Mucosa of gallbladder (tissue), 1 donor: ENCODE measurements at regions not wholly inside any gene's neighbourhood (a gene's known extent, or its start where the extent isn't known, plus 50 kb on each side); places are given as distances from the start of the nearest gene placed in this dataset.

ENCODE experiments used
- DNase-seq: peaks from one replicate; pipeline ENCODE4 v3.0.0-alpha.2; 2020; ENCODE audit warnings: low spot score
- donor health status: DM: no; HTN: no; CAD: no.

DNA sequence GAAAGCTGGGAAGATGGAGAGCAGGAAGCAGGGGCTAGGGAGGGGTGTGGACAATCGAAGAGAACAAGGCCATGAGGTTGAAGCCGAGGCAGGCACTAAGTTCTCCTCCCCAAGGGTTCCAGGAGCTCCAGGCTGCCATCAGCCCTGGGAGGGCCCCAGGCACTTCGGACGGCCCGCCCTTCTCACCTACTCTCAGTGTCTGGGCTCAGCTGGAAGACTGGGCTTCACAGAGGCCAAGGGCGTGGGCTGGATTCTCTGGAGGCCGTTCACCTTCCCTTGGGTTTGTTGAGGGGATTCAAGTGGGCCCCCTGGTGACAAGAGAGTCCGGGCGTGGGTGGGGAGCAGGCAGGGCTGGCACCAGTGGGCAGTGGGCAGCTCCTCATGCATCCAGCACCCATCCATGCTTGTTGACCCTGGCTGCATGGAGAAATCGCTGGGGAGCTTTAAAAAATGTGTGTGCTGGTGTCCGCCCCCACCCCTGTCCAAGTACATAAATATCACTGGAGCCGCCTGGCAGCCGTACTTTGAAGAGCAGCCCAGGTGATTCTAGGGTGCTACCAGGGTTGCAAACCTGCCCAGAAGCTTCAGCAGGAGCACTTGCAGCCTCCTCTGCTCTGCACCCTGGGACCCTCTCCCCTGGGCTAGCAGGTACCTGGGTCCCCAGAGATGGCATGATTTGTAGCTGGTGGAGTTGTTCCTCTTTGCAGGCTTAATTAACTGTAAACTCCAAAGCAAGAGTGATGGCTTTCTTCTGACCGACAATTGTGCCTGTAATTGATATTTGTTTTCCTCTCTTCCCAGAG lies 74.3 kb downstream of the RTL6 start:
- no peak for DNase-seq

- DNase-seq: peak; percentile 47
These were observed 75.2 kb downstream of the RTL6 start for GRCh38 chr22:44422746-44423380.

DNA sequence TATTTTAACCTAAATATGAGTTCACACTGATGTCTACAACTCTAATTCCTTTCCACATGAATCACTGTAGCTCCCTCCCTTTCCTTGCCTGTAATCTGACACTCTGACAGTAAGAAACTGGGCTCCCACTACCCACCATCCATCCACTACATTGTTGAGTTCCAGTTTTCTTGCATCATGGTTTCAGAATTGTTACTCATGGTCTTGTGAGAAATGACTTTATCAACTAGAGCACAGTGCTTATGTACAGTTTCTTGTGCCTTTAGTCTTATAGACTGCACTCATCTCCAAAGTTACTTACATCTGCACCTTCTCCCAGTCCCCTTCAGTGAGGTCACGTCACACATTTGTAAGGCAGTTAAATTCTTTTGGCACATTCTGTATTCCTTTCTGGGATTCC lies 78.6 kb downstream of the RTL6 start:
- no peak for DNase-seq

- DNase-seq: no peak
These were observed 84.8 kb downstream of the RTL6 start for GRCh38 chr22:44413211-44413610.

DNA sequence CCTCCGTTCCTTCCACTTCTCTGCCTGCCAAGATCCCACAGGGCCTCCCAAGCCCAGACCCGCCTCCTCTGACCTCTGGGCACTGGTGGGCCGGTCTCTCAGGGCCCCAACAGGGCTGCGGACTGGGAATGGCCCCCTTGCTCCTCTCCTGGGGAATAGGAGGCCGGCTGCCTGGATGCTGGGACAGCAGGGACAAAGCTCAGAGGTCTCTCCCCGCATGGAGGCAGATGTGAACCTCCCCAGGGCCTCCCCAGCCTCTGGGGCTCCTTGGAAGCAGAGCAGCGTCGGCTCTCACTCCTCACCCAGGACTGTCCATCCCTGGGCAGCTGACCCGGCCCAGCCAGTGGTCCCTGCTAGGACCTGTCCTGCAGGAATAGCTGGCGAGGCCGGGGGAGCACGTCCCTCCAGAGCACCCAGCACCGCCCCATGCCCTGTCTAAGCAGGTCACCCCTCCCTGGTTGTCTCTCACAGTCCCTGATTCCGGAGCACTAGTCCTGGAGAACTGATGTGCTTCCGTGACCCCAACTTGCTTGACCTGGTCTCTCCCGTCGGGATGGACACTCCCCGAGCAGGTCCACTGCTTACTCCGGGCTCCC lies 85.8 kb downstream of the RTL6 start:
- DNase-seq: no peak

DNA sequence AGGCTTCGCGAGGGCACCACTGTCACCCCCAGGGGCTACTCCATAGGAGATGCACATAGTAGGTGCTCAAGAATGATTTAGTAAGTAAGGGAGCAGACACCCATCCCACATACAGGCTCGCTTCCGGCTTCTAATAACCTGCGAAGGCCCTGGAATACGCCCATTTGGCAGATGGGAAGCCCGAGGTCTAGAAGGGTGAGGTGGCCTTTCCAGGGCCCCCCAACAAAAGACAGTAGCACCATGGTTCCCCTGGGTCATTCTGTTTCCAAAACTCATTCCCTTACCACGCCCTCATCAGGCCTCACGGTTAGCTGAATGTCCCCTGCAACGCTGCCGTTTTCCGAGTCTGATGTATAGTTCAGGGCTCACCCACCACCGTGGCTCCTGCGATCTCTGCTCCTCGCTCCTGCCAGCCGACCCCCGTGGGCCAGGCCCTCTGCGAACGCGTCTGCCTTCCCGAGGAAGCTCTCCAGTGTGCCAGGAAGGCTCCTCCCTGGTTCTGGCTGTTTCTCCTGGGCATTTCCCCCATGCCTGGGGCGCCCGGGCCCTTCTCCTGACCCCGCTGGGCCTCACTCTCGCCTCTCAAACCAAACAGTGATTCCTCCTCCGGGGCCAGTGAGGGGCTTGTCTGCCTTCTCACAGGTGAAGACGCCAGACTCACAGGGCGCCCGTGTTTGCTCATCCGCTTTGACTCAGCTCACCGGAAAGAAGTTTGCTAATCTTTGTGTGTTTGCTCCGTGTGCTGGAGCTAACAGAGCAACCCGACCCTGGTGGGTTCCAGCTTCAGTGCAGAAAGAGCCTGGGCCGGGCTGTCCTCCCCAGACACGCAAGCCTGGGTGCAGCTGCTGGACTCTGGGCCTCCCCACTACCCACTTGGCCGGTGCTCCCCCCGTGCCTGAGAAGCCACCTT lies 86.6 kb downstream of the RTL6 start:
- DNase-seq: no peak

- DNase-seq: no peak
These were observed 87.5 kb downstream of the RTL6 start for GRCh38 chr22:44410451-44410991.

DNA sequence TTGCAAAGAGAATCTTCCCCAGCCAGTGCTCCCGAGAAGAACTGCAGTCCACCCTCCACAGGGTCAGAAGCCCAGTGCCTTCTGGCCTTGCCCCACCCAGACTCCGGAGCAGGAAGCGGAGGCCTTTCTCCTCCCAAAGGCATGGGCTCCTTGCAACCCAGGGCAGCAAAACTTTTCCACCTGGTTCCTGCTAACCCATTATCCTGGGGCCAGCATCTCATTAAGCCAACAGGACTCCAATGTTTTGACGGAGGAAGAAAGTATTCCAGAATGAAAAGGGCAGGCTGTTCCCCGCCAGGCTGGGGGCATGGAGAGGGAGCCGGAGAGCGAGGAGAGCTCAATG lies 88.1 kb downstream of the RTL6 start:
- no peak for DNase-seq

GRCh38 chr22:44409211-44409973 lies 88.6 kb downstream of the RTL6 start:
- no peak for DNase-seq

GRCh38 chr22:44408829-44409192 lies 89.2 kb downstream of the RTL6 start:
- DNase-seq: no peak

GRCh38 chr22:44407987-44408828 lies 89.8 kb downstream of the RTL6 start:
- no peak for DNase-seq

DNA sequence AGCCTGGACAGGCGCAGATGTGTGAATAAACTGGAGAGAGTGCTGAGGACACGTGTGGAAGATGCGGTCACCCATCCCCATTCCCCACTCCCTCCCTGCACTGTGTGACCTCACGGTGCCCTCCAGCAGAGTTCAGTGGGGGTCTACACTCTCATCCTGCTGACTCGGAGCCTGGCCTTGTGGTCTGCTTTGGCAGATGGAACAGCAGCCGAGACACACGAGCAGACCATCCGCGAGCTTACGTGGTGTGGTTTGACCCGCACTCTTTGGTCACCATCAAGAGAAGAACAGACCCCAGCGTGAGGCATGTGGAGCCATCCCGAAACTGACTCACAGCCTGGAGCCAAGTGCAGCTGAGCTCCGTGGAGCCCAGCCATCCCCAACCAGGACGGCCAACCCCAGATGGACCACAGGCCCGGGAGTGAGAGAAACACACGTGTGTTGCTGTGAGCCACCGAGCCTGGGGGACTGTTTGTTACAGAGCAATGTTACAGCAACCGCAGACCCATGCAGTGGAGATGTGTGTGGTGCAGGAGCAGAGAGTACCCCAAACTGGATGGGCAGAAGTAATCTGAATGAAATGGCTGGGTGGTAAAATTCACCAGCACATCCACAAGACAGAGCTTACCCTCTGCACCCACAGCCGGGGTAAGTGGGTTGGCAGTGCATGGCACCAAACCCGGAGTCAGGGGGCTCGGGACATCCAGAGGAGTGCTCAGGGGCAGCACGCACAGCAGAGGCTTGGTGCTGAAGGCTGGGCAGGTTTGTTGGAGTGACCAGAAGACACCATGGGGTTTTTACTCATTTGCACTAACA lies 90.7 kb downstream of the RTL6 start:
- DNase-seq: no peak

- no peak for DNase-seq
These were observed 91.5 kb downstream of the RTL6 start for GRCh38 chr22:44406341-44407170.

- no peak for DNase-seq
These were observed 92.4 kb downstream of the RTL6 start for GRCh38 chr22:44405661-44406060.

DNA sequence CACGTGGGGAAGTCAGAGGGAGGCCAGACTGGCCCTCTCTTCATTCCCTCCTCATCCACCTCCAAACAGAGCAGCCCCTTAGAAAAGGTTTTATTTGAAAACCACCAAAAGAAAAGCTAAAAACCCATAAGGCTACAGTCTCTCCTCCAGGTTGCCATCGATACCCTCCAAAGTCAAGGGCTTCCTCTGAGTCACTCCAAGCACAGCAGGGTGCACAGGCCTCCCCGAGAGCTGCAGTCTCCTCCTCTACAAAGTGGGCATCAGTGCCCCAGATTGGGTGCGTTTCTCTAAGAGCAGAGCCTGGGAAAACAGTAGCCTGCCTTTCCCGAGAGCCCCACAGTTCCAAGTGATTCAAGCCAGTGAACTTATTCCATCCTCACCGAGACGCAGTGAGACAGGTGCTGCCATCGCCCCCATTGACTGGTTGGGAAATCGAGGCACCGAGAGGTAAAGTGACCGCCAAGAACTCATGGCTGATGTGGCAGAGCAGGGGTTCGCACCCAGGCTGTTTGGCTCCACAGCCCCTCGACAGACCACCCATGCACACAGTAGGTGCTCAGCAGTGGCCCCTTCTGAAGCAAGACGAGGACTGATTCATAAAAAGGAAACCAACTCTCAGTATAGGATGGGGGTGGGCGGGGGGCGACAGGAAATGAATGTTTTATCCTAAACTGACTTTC lies 91.7 kb upstream of the SHISAL1 start:
- no peak for DNase-seq

DNA sequence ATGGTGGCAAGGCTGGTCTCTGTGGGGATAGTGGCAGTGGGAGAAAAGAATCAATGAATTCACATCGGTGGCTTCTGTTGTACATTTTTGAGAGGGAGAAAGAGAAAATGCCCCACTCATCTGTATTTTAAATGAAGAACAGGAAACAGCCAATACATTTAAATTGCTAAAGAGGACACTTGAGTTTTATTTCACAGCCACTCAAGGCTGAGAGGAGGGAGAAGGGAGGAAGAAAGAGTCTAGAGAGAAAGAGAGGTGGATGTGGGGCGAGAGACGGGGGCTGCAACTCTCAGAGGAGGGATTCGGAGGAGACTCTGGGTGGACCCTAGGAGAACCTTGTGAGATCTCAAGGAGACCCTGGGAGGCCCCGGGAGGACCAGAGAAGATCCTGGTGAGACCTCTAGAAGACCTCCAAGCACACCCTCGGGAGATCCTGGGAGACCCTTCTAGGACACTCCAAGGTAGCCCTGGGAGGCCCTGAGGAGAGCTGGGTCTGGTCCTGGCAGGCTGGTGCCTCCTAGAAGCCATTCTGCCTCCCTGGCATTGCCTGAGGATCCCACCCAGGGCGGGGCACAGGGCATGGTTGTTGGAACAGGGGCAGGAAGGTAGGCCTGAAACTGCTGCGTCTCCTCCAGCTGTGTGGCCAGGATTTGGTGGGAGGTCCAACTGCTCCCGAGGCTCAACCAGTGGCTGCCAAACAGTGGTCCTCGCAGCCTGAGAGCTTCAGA lies 91.0 kb upstream of the SHISAL1 start:
- no peak for DNase-seq

- no peak for DNase-seq
These were observed 90.4 kb upstream of the SHISAL1 start for GRCh38 chr22:44403166-44403565.
